ENCODE measurements at regions not wholly inside any gene's neighbourhood (a gene's known extent, or its start where the extent isn't known, plus 50 kb on each side); places are given as distances from the start of the nearest gene placed in this dataset.

Small RNA genes in the stretch of these regions (small RNA-seq; reads per million reads assigned to genes)
- 0 reads per million in 3 donors for gene AL353803.5
- 0 reads per million in 3 donors for gene RN7SL159P

Data from esophagus muscularis mucosa (tissue), 3 donors.